T1000 (cell line): ENCODE measurements at regions not wholly inside any gene's neighbourhood (a gene's known extent, or its start where the extent isn't known, plus 50 kb on each side); places are given as distances from the start of the nearest gene placed in this dataset.
"Not testable (repeated sequence)": the region's sequence is repeated elsewhere in the genome, so short reads cannot be mapped to it uniquely, and the experiment has no call there.

ENCODE experiments used
- DNase-seq: peaks from one replicate; lab custom pipeline; 2025; ENCODE audit warnings: mixed read lengths; lab: John Stamatoyannopoulos, UW

DNA sequence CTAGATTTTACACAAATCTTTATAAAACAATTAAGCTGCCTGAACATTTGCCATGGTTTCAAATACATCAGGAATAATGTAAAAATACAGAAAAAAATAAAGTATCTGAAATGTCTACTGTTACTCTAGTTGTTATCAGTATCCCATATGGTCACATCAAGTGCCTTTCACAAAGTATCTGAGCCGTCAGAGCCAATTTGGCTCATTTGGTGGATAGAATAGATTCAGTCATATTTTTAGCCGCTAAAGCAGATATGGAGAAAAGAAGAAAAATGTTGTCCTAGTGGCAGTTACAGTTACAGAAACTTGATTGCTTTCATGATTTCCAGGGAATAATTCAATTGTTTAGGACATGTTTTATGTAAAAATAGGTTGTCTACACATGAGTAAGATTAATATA, 641.1 kb downstream of the RAPGEF2 start:
- no peak for DNase-seq

DNA sequence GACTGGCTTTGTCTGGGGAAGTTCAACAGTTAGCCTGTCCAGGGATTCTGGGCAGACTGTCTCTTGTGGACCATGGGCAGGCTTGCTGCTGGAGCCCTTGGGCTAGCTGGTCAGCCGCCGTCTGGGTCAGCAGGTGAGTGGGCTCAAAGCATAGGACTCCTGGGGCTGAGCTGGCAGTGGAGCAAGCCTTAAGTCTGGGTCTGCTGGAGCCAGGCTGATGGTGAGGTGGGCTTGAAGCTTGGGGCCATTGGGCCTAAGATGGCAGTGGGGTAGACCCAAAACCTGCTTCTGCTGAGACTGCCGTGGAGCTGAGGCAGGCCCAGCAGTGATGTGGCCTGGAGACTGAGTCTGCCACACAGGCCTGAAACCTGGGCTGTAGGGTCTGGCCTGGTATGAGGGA, 645.1 kb downstream of the RAPGEF2 start:
- DNase-seq = no peak

GRCh38 chr4:159748834-159749444, 646.1 kb downstream of the RAPGEF2 start:
- DNase-seq = no peak

GRCh38 chr4:159757499-159757898, 654.6 kb downstream of the RAPGEF2 start:
- DNase-seq = no peak

- DNase-seq = no peak
Observed at GRCh38 chr4:159758061-159758460, 655.2 kb downstream of the RAPGEF2 start.

DNA sequence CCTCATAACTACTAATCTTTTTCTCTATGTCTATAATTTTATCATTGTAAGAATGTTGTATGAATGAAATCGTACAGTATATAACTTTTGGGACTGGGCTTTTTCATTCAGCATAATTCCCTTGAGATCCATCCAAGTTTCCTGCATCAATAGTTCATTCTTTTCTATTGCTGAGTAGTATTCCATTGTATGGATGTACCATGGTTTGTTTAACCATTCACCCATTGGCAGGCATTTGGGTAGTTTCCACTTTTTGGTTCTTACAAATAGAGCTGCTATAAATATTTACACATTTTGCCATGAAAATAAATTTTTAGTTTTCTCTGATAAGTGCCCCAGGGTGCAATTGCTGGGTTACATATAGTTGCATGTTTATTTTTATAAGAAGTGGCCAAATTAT, 659.8 kb downstream of the RAPGEF2 start:
- no peak for DNase-seq

DNA sequence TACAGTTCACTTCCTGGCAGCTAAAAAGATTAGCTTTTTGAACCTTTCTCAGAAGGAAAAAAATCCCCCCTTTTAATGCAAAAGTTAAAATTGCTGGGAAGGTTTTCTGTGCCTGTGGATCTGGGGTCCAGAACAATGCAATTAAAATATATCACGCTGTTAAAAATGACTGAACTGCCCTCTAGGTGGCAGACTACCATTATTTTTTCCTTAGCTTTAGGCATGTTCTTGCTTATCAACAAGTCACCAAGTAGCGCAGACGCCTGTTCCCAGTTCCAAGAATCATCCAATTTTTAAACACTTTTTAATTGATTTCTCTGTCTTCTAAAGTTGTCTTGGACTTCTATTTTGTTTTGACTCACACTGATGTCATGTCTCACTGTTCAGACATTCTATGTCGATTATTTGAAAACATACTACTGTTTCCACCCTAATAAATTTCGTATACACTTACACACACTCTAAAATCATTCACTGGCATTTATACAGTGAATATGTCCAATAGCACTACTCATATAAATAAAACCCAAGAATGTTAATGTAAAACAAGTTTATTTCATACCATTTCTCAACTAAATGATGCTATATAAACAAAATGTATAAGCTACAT, 661.6 kb downstream of the RAPGEF2 start:
- DNase-seq = peak; percentile 10

GRCh38 chr4:159765382-159765781, 662.5 kb downstream of the RAPGEF2 start:
- no peak for DNase-seq

DNA sequence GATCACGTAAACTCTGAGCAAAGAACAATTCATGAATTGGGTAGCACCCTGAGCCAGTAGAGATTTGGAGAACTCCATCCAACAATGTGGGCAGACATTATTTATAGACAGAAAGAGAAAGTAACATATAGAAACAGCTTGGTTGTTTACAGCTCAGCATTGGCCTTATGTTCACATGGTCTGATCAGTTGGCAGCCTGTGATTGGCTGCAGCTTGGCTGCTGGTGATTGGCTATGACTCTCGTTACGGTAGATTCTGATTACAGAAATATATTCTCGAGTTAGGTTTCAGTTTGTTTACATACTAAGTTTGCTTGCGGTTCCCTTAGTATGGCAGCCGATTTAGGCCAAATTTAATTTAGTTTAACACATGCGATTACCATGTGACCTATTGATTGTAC, 663.4 kb downstream of the RAPGEF2 start:
- no peak for DNase-seq

DNA sequence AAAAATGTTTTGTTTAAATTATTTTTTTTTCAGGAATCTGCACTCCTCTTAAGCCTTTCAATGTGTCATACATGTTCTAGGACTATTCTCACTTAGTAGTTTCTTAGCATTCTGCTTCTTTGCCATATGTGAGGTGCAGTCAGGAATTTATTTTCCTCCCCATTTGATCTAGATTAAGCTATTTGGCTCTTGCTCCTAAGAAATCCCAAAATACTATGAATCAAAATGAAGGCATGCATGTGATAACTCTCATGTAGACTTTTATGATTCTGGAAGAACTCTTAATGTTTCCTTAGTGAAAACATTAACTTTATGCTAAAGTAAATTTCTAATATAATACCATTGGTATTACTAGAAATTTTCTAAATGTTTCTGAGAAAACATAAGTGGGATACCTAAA, 664.5 kb downstream of the RAPGEF2 start:
- no peak for DNase-seq

DNA sequence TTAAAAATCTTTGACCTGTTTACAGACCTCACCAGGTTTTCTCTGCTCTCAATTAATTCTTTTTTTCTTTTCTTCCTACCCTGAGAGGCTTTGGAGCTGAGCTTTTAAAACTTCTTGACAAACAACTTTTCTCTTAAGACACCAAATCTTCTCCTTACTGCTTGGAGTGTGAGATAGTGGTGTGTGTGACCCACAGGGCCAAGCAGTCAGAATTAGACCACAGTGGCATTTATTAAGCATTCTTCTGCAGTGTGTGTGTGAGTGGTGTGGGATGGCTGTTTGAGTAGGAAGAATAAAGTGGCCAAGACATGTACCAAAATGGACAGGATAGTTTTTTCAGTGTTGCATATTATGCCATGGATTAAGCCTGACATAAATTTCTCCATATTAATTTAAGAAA, 665.1 kb downstream of the RAPGEF2 start:
- DNase-seq = no peak

- no peak for DNase-seq
Observed at GRCh38 chr4:159770401-159770800, 667.5 kb downstream of the RAPGEF2 start.

GRCh38 chr4:159770969-159771368, 668.1 kb downstream of the RAPGEF2 start:
- DNase-seq = no peak

GRCh38 chr4:159776961-159777360, 674.1 kb downstream of the RAPGEF2 start:
- no peak for DNase-seq

DNA sequence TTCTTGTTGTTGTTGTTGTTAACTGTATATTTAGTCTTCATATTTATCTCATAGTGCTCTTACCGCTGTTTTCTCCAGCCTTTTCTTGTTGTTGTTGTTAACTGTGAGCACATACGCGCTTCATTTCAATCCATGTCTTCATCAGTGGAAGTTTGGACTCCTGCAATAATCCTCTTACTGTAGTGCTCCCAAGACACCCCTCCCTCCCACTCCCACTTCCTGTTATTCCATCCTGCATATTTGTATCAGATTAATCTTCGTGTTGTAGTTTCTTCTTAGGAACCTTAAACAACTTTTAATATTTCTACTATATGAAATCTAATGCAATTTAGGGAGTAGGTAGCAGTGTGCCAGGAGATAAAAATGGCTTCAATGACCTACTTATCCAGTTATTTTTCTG, 674.8 kb downstream of the RAPGEF2 start:
- DNase-seq = no peak

GRCh38 chr4:159778298-159778697, 675.4 kb downstream of the RAPGEF2 start:
- no peak for DNase-seq

GRCh38 chr4:159779716-159780115, 676.8 kb downstream of the RAPGEF2 start:
- no peak for DNase-seq

- no peak for DNase-seq
Observed at GRCh38 chr4:159780196-159780922, 677.5 kb downstream of the RAPGEF2 start.

DNA sequence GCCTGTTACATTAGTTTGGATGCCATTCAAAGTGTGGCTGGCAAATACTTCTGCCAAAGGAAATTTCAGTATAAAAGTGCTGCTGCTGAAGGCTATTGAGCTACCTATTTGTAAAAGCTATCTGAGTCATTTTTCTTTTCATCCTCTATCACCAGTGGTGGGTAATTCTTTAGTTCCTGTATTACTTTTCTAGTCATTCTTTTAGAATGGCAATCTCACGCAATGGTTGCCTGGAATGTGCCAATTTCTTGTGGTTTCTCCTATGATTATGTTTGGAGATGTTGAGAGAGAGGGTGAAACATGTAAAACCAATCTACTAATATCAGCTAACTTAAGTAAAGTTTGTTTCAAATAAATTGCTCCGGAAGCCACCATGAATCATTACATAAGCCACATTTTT, 685.0 kb downstream of the RAPGEF2 start:
- no peak for DNase-seq

GRCh38 chr4:159791334-159791733, 688.5 kb downstream of the RAPGEF2 start:
- no peak for DNase-seq

- DNase-seq = not testable (repeated sequence)
Observed at GRCh38 chr4:159804592-159804991, 701.7 kb downstream of the RAPGEF2 start.

GRCh38 chr4:159823743-159824142, 720.9 kb downstream of the RAPGEF2 start:
- DNase-seq = no peak

- no peak for DNase-seq
Observed at GRCh38 chr4:159828687-159829086, 725.8 kb downstream of the RAPGEF2 start.
